ENCODE measurements at regions not wholly inside any gene's neighbourhood (a gene's known extent, or its start where the extent isn't known, plus 50 kb on each side); places are given as distances from the start of the nearest gene placed in this dataset.

DNA sequence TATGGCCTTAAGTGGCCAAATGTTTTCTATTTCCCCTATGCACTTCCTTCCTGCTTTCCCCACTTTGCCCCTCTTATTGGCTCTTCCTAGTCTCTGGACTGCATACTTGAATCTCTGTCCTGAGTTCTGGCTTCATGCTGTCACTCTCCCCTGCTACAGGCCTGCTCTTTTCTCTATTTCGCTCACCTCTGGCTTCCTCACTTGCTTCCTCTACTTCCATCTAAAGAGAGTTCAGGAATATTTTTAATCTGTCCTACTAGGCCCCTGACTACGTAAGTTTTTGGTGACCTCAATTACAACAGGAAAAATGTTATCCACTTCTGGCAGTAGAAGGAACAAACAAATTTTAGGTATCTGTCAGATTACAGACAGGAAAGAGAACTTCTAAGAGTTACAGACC lies 65.7 kb upstream of the WDR17 start:
- DNase-seq (ENCODE audit: low spot score), result no peak
- intact Hi-C loops (cut with DNase I), result no loop called here
- ATAC-seq, result no peak

DNA sequence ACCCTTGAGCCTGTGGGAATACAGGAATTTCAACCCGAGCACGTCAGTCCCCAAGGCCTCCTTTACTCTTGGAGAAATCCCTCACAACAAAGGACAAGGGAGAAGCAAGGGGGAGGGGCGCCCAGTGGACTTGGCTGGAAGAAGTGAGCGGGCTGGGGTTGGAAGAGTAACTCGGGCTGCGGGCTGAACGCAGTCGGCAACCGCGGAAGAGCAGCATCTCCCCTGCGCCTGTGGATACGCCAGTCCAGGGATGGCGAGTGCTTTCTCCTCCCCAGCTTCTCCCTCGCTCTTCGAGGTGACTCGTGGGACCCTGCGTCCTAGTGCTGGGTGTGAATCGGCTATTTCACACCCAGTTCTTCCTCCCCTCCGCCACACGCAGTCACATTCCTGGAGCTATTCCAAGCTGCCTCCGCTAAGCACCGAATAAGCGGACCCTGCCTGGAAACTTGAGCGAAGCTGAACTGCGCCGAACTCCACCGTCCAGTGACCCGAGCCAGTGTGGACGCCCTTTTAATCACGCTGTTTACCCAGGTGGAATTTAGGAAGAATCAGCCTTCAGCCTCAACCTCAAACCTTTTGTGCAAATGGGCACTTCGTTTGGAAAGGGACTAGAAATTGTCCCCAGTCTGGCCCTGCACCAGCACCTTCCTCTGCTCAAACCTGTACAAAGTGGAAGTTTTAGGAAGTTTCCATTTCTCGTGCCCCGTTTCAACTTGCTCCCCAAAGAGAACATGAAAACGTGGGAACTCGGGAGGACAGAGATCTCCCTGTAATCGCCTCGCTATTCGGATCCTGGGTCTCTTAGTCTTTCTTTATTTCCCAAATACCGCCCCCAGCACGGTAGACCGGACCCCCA lies 64.3 kb upstream of the WDR17 start:
- intact Hi-C loops (cut with DNase I), result no loop called here
- DNase-seq (ENCODE audit: low spot score) (peak; percentile 62), ATAC-seq (peak; percentile 75)

DNA sequence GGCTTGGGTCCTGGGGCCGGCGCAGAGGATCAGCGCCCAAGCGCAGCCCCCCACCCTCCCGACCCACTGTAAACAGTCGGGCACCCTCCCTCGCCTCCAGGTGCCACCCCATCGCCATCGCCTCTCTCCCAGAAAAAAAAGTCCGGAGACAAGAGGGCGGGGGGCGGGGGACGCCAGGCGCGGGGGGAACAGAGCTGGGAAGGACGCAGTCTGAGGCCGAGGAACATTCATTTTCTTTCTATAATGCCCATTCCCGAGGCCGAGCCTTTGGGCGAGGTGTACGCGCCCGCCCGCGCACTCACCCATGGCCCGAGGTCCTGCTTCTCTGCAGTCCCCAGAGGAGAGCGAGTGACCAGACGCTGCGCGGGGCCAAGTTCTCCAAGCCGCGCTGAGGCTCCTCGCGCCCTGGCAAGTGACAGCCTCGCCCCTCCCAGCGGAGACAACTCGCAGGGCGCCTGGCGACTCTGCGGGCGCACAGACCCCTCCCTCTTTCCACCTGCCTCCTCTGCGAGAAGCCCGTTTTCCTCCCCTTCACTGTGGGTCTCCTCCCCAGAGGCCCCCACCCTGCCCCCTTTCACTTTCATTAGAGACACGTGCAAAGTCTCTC lies 63.5 kb upstream of the WDR17 start:
- intact Hi-C loops (cut with DNase I), result no loop called here
- ATAC-seq (peak; percentile 54), DNase-seq (ENCODE audit: low spot score) (peak; percentile 63)

DNA sequence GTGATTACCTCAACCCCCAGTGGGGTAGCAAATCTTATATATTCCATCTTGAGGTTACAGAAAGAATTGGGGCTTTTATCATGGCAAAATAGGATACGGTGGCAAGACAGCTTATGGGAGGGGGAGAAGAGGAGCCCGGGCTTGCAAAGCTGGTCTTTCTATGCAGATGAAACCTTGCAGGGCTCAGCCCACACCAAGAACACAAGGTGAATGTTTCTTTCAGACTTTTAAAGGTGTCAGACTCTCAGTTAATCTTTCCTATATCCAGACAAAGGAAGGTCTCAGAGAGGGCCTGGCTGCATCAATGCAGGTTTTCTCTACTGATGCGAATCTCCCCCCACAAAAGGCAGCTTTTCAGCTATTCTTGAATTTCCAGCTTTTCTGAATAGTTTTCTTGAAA lies 59.9 kb upstream of the WDR17 start:
- no peak for DNase-seq (ENCODE audit: low spot score)
- intact Hi-C loops (cut with DNase I), result no loop called here
- ATAC-seq, result no peak

DNA sequence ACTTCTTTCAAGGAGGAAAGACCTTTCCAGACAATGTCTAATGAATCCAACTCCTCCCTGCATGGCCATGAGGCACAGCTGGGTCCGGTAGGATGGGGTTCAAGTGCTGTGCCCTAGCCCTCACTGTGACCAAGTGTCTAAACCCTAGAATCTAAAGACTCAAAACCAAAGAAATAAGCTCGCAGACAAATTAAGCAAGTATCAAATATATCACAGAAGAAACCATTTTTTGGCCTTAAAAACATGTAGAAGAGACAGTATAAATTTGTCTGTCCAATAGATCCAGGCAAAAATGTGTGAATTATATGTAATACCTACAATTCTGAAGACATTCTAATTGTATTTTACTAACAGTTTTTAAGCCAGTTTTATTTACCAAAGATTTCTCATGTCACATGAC lies 56.4 kb upstream of the WDR17 start:
- no peak for DNase-seq (ENCODE audit: low spot score)
- no peak for ATAC-seq
- intact Hi-C loops (cut with DNase I), result no loop called here

DNA sequence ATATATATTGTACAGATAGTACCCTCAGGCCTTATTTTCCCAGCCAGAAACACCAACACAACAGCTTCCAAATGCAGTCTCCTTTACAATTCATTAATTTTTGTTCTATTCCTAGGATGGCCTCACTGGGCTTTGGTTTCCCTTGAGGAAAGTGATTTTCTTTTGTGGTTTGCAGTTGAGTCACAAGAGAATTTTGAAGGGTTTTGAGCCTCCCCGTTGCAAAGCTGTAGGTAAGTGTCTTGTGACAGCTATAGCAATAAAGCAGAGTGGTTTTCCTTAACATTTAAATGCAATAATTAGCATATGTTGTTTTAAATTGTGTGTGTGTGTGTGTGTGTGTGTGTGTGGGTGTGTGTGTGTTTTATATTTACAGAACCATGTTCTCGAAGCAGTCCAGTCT lies 54.1 kb upstream of the WDR17 start:
- intact Hi-C loops (cut with DNase I), result no loop called here
- ATAC-seq (no peak), DNase-seq (ENCODE audit: low spot score) (no peak)

DNA sequence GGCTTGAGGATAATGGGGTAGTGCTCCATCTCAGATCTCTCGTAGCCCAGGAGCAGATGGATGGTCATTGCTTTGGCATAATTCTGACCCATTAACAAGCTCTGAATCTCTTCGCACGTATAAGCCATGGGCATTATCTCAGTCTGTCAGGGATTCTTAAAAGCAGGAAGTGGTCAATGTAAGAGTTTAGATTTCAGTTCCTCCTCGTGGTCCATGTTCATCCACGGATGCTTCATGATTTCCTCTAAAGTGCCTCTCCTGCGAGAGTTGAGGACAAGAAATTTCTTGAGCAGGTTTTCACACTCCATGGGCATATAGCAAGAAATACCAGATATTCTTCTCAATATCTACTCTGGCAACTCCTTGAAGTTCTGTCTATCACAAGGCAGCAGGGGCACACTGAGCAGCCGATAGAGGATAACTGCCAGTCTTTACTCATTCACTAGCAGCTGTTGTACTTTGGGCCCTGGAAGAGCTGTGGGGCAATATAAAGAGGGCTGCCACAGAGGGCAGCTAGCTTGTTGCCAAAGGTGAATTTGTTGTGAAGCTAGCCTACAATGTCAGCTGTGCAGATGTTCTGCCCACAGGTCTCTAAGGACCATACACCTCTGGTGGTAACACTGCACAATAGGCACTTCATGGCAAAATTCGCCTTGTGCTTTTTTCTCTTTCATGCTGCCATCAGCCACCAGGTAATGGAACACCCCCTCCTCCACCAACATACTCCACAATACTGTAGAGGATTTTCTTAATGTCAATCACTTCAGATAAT lies 52.0 kb upstream of the WDR17 start:
- DNase-seq (ENCODE audit: low spot score) (no peak), ATAC-seq (no peak)
- intact Hi-C loops (cut with DNase I), result no loop called here

DNA sequence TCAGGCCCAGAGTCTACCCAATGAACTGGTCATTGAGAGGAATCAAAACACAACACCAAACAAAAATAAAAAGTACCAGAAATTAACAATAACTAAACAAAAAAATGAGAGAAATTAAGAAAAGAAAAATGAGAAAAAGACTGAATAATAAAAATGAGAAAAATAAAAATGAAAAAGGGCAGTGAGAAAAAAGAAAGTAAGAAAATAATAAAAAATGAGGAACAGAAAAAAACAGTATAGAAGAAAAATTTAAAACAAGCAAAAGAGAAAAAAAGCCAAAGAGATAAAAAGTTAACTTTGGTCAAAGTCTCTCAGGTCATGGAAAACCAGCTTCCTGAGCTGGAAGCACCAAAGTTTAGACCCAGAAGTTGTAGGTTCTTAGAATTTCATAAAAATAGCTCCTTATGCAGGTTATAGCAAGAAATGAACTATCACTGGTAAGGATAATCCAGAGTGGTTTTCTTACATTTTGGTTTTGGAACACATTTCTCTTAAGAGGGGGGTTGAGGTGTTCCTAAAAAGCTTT lies 51.0 kb upstream of the WDR17 start:
- no peak for DNase-seq (ENCODE audit: low spot score)
- no peak for ATAC-seq
- intact Hi-C loops (cut with DNase I), result no loop called here
